ENCODE measurements at regions not wholly inside any gene's neighbourhood (a gene's known extent, or its start where the extent isn't known, plus 50 kb on each side); places are given as distances from the start of the nearest gene placed in this dataset.

- ATAC-seq: peak; percentile 30
- intact Hi-C loops (cut with DNase I): no loop called here
- peak; percentile 42 for DNase-seq (ENCODE audit: low spot score)
These were observed 356.2 kb downstream of the GLRX3 start for GRCh38 chr10:130492266-130492934.

GRCh38 chr10:130493021-130493420 lies 356.8 kb downstream of the GLRX3 start:
- intact Hi-C loops (cut with DNase I): no loop called here
- DNase-seq (ENCODE audit: low spot score) (peak; percentile 34), ATAC-seq (no peak)

- ATAC-seq: peak; percentile 32
- intact Hi-C loops (cut with DNase I): no loop called here
- DNase-seq (ENCODE audit: low spot score): peak; percentile 43
These were observed 357.4 kb downstream of the GLRX3 start for GRCh38 chr10:130493446-130494145.

- DNase-seq (ENCODE audit: low spot score) (peak; percentile 28), ATAC-seq (no peak)
- intact Hi-C loops (cut with DNase I): no loop called here
These were observed 359.1 kb downstream of the GLRX3 start for GRCh38 chr10:130495116-130495862.

GRCh38 chr10:130495891-130496636 lies 359.9 kb downstream of the GLRX3 start:
- intact Hi-C loops (cut with DNase I): no loop called here
- DNase-seq (ENCODE audit: low spot score): peak; percentile 46
- ATAC-seq: peak; percentile 74

- ATAC-seq (no peak), DNase-seq (ENCODE audit: low spot score) (peak; percentile 21)
- intact Hi-C loops (cut with DNase I): no loop called here
These were observed 361.1 kb downstream of the GLRX3 start for GRCh38 chr10:130497056-130498010.

GRCh38 chr10:130498042-130498441 lies 361.9 kb downstream of the GLRX3 start:
- no peak for ATAC-seq
- intact Hi-C loops (cut with DNase I): no loop called here
- peak; percentile 18 for DNase-seq (ENCODE audit: low spot score)

DNA sequence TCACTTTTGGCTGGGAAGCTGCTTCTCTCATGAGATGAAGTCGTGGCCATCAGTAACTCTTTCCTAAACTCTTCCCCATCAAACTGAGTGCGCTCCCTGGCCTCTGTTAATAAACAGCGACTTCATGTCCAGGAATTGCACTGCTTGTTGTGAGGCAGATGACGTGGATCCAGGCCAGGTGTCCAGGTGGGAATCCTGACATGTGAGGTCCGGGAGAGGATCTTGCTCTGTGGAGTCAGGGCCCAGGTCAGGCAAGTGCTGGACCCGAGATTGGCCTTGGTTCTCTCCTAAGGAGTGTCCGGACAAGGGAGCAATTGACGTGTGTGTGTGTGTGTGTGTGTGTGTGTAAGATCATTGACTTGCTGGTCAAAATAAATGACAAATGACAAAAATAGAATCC lies 362.7 kb downstream of the GLRX3 start:
- intact Hi-C loops (cut with DNase I): no loop called here
- peak; percentile 46 for DNase-seq (ENCODE audit: low spot score)
- no peak for ATAC-seq

DNA sequence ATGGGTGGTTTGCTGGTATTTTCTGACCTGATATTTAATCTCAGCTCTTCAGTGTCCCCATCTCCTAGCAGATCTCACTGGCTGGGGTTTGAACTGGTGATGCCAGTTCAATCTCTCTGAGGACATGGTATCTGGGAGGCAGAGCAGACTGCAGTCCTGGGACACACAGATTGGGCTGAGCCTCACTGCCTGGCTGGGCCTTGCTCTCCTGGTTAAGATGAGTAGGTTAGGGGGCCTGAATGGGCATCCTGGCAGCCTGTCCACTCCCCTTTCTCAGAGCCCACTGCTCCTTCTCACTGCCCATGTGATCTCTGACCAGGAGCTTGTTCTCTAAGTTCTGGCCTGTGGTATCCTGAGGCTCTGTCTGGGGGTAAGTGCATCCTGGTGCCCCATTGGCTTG lies 363.4 kb downstream of the GLRX3 start:
- intact Hi-C loops (cut with DNase I): no loop called here
- DNase-seq (ENCODE audit: low spot score): peak; percentile 3
- no peak for ATAC-seq

- DNase-seq (ENCODE audit: low spot score) (peak; percentile 26), ATAC-seq (no peak)
- intact Hi-C loops (cut with DNase I): no loop called here
These were observed 364.2 kb downstream of the GLRX3 start for GRCh38 chr10:130500261-130501000.

GRCh38 chr10:130507461-130507860 lies 371.3 kb downstream of the GLRX3 start:
- DNase-seq (ENCODE audit: low spot score) (no peak), ATAC-seq (no peak)
- intact Hi-C loops (cut with DNase I): no loop called here

- DNase-seq (ENCODE audit: low spot score): no peak
- intact Hi-C loops (cut with DNase I): no loop called here
- ATAC-seq: no peak
These were observed 373.9 kb downstream of the GLRX3 start for GRCh38 chr10:130509881-130510689.

DNA sequence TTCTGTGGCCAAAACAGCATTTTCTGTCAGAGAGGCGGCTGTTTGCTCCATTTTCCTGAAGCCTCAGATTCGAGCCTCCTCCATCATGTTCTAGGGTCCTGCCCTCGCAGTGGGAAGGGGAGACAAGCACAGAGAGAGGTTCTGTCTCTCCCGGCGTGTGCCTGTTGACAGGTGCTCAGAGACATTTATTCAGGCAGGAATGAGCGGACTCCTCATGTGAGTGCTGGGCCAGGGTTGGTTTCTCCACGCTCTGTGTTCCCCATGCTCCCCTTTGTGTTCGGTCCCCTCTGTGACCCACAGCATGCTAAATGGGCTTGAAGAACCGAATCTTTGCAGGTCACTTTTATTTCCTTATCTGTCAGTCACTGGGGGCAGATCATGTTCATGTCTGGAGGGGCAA lies 374.6 kb downstream of the GLRX3 start:
- ATAC-seq: no peak
- intact Hi-C loops (cut with DNase I): no loop called here
- DNase-seq (ENCODE audit: low spot score): no peak

GRCh38 chr10:130511766-130512165 lies 375.6 kb downstream of the GLRX3 start:
- ATAC-seq: no peak
- DNase-seq (ENCODE audit: low spot score): no peak
- intact Hi-C loops (cut with DNase I): no loop called here

DNA sequence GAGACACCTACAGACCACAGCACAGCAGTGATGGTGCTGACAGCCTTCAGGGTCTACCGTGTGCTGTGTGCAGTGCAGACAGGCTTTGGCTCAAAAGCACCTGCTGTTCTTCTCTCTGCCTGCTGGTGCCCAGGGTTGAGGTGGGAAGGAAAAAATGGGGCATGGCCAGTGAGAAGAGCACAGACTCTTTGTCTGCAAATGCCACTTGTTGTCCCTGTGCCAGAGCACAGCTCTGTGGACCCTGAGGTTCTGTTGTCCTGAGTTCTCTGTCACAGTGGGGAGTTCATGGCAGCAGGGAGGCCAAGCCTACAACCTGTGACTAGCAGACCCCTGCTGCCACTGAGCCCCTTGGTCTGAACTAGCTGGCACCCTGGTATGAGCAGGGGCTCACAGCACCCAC lies 376.7 kb downstream of the GLRX3 start:
- intact Hi-C loops (cut with DNase I): no loop called here
- no peak for DNase-seq (ENCODE audit: low spot score)
- no peak for ATAC-seq

- intact Hi-C loops (cut with DNase I): no loop called here
- no peak for DNase-seq (ENCODE audit: low spot score)
- no peak for ATAC-seq
These were observed 377.7 kb downstream of the GLRX3 start for GRCh38 chr10:130513686-130514476.
